SU-DHL-6 (cell line): ENCODE measurements at regions not wholly inside any gene's neighbourhood (a gene's known extent, or its start where the extent isn't known, plus 50 kb on each side); places are given as distances from the start of the nearest gene placed in this dataset.

Experiments used
- H2AFZ ChIP-seq: fragments of 200-600 bp; sonication (generic); 2 replicates; pipeline ENCODE4 v1.6.1; 2014; ENCODE audit warnings: low read depth, mild to moderate bottlenecking, moderate library complexity, mixed read lengths, antibody characterized with exemption, low read length; ENCODE audit not compliant: severe bottlenecking
- H3F3A ChIP-seq: fragments of 200-600 bp; shearing (Covaris generic); 2 replicates; pipeline ENCODE4 v1.6.0; 2016; ENCODE audit warnings: antibody characterized with exemption, mild to moderate bottlenecking; ENCODE audit not compliant: insufficient read depth
- H3K27ac ChIP-seq: fragments of 200-600 bp; sonication (generic); 2 replicates; pipeline ENCODE4 v1.5.1; 2016; ENCODE audit warnings: low read depth, mild to moderate bottlenecking, low read length, moderate library complexity, mixed read lengths
- H3K27me3 ChIP-seq: fragments of 200-600 bp; sonication (generic), shearing (Covaris generic); 2 replicates; pipeline ENCODE4 v1.6.0; 2014; ENCODE audit warnings: mild to moderate bottlenecking, low read length
- H3K36me3 ChIP-seq: fragments of 200-600 bp; sonication (generic); 2 replicates; pipeline ENCODE4 v1.6.1; 2014; ENCODE audit warnings: mild to moderate bottlenecking, low read length, mixed read lengths
- H3K4me2 ChIP-seq: fragments of 300-600, 200-600 bp; shearing (Covaris generic), sonication (generic); 2 replicates; pipeline ENCODE4 v1.6.0; 2014; ENCODE audit warnings: low read length, low read depth, mild to moderate bottlenecking; ENCODE audit not compliant: poor library complexity, severe bottlenecking
- H3K4me3 ChIP-seq: fragments of 200-600 bp; sonication (generic); 2 replicates; pipeline ENCODE4 v1.5.1; 2014; ENCODE audit warnings: antibody characterized with exemption, low read length, mild to moderate bottlenecking, mixed read lengths; ENCODE audit not compliant: insufficient read depth, poor library complexity, severe bottlenecking
- H3K79me2 ChIP-seq: fragments of 200-600 bp; sonication (generic); 2 replicates; pipeline ENCODE4 v1.6.1; 2014; ENCODE audit warnings: mild to moderate bottlenecking, low read length, moderate library complexity; ENCODE audit not compliant: insufficient read depth
- H3K9ac ChIP-seq: fragments of 200-600 bp; sonication (generic); 2 replicates; pipeline ENCODE4 v1.7.0; 2014; ENCODE audit warnings: mild to moderate bottlenecking, low read length
- H3K9me2 ChIP-seq: fragments of 200-600 bp; sonication (generic); replicated peaks from 2 replicates; pipeline ENCODE4 v1.6.1; 2014; ENCODE audit warnings: low read length; ENCODE audit not compliant: insufficient read depth
- H3K9me3 ChIP-seq: fragments of 200-600 bp; sonication (generic); 2 replicates; pipeline ENCODE4 v1.6.1; 2014; ENCODE audit warnings: low read length, mixed read lengths; ENCODE audit not compliant: insufficient read depth
- H4K20me1 ChIP-seq: fragments of 200-600 bp; sonication (generic); 2 replicates; pipeline ENCODE4 v1.6.1; 2014; ENCODE audit warnings: low read depth, mild to moderate bottlenecking, antibody characterized with exemption, low read length, moderate library complexity, mixed read lengths
- EZH2phosphoT487 ChIP-seq: fragments of 200-600 bp; sonication (generic), shearing (Covaris generic); conservative IDR thresholded peaks from 2 replicates; pipeline ENCODE4 v1.6.1; 2018; ENCODE audit warnings: mild to moderate bottlenecking, antibody characterized with exemption, low read length, moderate library complexity, mixed read lengths
- TF ChIP-seq, protein P1 (sequence below): fragments of 200-600 bp; sonication (generic); IDR thresholded peaks from one replicate; pipeline ENCODE4 v1.5.1; 2017; ENCODE audit warnings: antibody characterized with exemption, mild to moderate bottlenecking, low read length, moderate library complexity; ENCODE audit not compliant: insufficient read depth, poor library complexity, severe bottlenecking

DNA sequence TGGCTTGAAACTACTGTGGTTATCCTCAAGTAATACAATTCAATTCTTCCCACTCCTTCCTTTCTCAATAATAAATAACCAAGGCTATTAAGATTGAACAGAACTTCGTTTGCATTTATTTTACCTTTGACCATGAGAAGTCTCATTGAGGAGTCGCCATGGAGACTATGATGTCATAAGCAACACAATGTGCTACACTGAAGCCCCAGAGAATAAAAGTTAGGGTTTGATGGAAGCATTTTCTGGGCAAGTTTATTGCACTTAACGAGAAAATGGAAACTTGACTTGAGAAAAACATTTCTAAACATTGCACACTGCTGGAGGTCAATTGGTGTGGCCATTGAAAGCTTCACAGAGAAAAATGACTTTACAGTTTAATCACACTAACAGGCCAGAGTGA, 121.5 kb downstream of the FAM76B start:
- TF ChIP-seq EZH2phosphoT487: no peak
- TF ChIP-seq, protein P1, sequence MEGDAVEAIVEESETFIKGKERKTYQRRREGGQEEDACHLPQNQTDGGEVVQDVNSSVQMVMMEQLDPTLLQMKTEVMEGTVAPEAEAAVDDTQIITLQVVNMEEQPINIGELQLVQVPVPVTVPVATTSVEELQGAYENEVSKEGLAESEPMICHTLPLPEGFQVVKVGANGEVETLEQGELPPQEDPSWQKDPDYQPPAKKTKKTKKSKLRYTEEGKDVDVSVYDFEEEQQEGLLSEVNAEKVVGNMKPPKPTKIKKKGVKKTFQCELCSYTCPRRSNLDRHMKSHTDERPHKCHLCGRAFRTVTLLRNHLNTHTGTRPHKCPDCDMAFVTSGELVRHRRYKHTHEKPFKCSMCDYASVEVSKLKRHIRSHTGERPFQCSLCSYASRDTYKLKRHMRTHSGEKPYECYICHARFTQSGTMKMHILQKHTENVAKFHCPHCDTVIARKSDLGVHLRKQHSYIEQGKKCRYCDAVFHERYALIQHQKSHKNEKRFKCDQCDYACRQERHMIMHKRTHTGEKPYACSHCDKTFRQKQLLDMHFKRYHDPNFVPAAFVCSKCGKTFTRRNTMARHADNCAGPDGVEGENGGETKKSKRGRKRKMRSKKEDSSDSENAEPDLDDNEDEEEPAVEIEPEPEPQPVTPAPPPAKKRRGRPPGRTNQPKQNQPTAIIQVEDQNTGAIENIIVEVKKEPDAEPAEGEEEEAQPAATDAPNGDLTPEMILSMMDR: no peak
- H3K79me2 ChIP-seq: no peaks in the 10 kb centered on the region
- no peak overlapping the region for H3K9ac ChIP-seq
- H3K36me3 ChIP-seq: no peaks in the 10 kb centered on the region
- no peaks in the 10 kb centered on the region for H3F3A ChIP-seq
- no peaks in the 10 kb centered on the region for H3K27me3 ChIP-seq
- H3K4me2 ChIP-seq: no peak overlapping the region
- H3K4me3 ChIP-seq: no peak overlapping the region
- no peak overlapping the region for H3K27ac ChIP-seq
- H3K9me2 ChIP-seq: no peaks in the 10 kb centered on the region
- H2AFZ ChIP-seq: no peak overlapping the region
- H3K9me3 ChIP-seq: no peaks in the 10 kb centered on the region
- no peaks in the 10 kb centered on the region for H4K20me1 ChIP-seq

DNA sequence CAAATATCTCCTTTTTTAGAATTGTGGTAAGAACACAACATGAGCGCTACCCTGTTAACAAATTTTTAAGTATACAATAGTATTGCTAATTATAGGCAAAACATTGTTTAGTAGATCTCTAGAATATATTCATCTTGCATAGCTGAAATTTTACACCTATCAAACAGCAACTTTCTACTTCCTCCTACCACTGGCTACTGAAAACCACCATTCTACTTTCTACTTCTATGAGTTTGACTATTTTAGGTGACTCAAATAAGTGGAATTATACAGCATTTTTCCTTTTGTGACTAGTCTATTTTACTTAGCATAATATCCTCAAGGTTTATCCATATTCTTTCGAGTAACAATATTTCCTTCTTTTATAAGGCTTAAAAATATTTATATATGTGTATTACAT, 128.4 kb downstream of the FAM76B start:
- Histone ChIP-seq H2AFZ (no peak overlapping the region), H3K36me3 (no peaks in the 10 kb centered on the region), H3K4me2 (no peak overlapping the region), H4K20me1 (no peaks in the 10 kb centered on the region), H3F3A (no peaks in the 10 kb centered on the region), H3K27me3 (no peaks in the 10 kb centered on the region), H3K27ac (no peak overlapping the region), H3K9ac (no peak overlapping the region), H3K79me2 (no peaks in the 10 kb centered on the region), H3K9me3 (no peaks in the 10 kb centered on the region), H3K9me2 (no peaks in the 10 kb centered on the region), H3K4me3 (no peak overlapping the region)
- TF ChIP-seq, protein P1: no peak

DNA sequence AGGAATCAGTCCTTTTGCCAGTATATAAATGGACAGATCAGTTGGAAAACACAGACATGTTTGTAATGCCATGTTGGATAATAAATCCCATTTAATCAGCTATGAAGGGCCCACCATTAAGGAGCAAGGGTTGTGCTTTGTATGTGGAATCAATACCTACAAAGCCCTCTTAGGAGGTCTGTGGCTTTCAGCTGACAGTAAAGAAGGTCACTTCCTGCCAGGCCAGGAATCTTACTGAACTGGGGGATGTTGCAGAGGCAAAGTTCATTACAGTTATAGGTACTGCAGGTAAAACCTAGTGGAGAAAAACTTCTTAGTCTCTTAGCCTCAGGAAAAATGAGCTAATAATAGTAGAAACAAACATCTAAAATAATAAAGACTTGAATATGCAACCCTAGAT, 129.5 kb downstream of the FAM76B start:
- no peak overlapping the region for H3K4me2 ChIP-seq
- H2AFZ ChIP-seq: no peak overlapping the region

More for the DNA sequence above, 129.5 kb downstream of the FAM76B start:
- no peaks in the 10 kb centered on the region for H3K27me3 ChIP-seq
- TF ChIP-seq EZH2phosphoT487: no peak
- TF ChIP-seq, protein P1: no peak
- H3K9me3 ChIP-seq: no peaks in the 10 kb centered on the region
- H3K36me3 ChIP-seq: no peaks in the 10 kb centered on the region
- no peaks in the 10 kb centered on the region for H3K79me2 ChIP-seq
- no peak overlapping the region for H3K9ac ChIP-seq
- H4K20me1 ChIP-seq: no peaks in the 10 kb centered on the region
- H3F3A ChIP-seq: no peaks in the 10 kb centered on the region
- no peaks in the 10 kb centered on the region for H3K9me2 ChIP-seq
- H3K4me3 ChIP-seq: no peak overlapping the region
- no peak overlapping the region for H3K27ac ChIP-seq
